PC-9 (cell line): ENCODE measurements at regions not wholly inside any gene's neighbourhood (a gene's known extent, or its start where the extent isn't known, plus 50 kb on each side); places are given as distances from the start of the nearest gene placed in this dataset.

Experiments
- CTCF ChIP-seq: fragments of 200-600 bp; sonication (generic); conservative IDR thresholded peaks from 2 replicates; pipeline ENCODE4 v1.6.1; 2017; ENCODE audit warnings: mixed run types, antibody characterized with exemption, mild to moderate bottlenecking, moderate library complexity
- EZH2 ChIP-seq: fragments of 200-600 bp; sonication (generic); IDR thresholded peaks from 2 replicates; pipeline ENCODE4 v1.8.0; 2017; ENCODE audit warnings: antibody characterized with exemption, low read depth

- no peak for TF ChIP-seq CTCF
- no peak for TF ChIP-seq EZH2
Measured at GRCh38 chr20:8972963-8973705, 95.8 kb upstream of the PLCB4 start.
